GM12801 (cell line): ENCODE measurements at regions not wholly inside any gene's neighbourhood (a gene's known extent, or its start where the extent isn't known, plus 50 kb on each side); places are given as distances from the start of the nearest gene placed in this dataset.

Experiments used
- TF ChIP-seq, protein P1 (sequence below): IDR thresholded peaks from one replicate; pipeline ENCODE4 v1.5.1; 2011; ENCODE audit warnings: control low read depth; ENCODE audit not compliant: insufficient read length; ENCODE audit errors: extremely low read depth

GRCh38 chr1:114206392-114206791, 52.7 kb upstream of the SYT6 start:
- TF ChIP-seq, protein P1, sequence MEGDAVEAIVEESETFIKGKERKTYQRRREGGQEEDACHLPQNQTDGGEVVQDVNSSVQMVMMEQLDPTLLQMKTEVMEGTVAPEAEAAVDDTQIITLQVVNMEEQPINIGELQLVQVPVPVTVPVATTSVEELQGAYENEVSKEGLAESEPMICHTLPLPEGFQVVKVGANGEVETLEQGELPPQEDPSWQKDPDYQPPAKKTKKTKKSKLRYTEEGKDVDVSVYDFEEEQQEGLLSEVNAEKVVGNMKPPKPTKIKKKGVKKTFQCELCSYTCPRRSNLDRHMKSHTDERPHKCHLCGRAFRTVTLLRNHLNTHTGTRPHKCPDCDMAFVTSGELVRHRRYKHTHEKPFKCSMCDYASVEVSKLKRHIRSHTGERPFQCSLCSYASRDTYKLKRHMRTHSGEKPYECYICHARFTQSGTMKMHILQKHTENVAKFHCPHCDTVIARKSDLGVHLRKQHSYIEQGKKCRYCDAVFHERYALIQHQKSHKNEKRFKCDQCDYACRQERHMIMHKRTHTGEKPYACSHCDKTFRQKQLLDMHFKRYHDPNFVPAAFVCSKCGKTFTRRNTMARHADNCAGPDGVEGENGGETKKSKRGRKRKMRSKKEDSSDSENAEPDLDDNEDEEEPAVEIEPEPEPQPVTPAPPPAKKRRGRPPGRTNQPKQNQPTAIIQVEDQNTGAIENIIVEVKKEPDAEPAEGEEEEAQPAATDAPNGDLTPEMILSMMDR = no peak

GRCh38 chr1:114203595-114204128, 50.0 kb upstream of the SYT6 start:
- TF ChIP-seq, protein P1 = no peak
